K562 (cell line): ENCODE measurements at regions not wholly inside any gene's neighbourhood (a gene's known extent, or its start where the extent isn't known, plus 50 kb on each side); places are given as distances from the start of the nearest gene placed in this dataset.

Source experiments
- CBX3 ChIP-seq, 2 experiments: IDR thresholded peaks; 1 replicate in 1 of 2; 2 replicates in 1 of 2; pipeline ENCODE4 v1.6.1; 2012; ENCODE audit warnings: inconsistent platforms in 2 of 2, low read length in 2 of 2, borderline replicate concordance in 1 of 2, control low read depth in 1 of 2
- FUS ChIP-seq: fragments of 200-400 bp; formaldehyde crosslinking; optimal IDR thresholded peaks from 2 replicates; pipeline ENCODE3; 2017; ENCODE audit warnings: low read depth, low read length
- MBD1 ChIP-seq: fragments of 250-450 bp; sonication (Bioruptor Pico); IDR thresholded peaks from 2 replicates; pipeline ENCODE4 v1.8.0; 2022; ENCODE audit warnings: inconsistent platforms
- MBD2 ChIP-seq: sonication (generic); IDR thresholded peaks from 2 replicates; pipeline ENCODE4 v1.6.1; 2016; ENCODE audit warnings: low read depth, borderline replicate concordance
- SMC3 ChIP-seq: conservative IDR thresholded peaks from 2 replicates; pipeline ENCODE4 v1.6.1; 2011; ENCODE audit warnings: low read depth, low read length, improper control_type of control experiment; ENCODE audit not compliant: insufficient read depth
- TAF9B ChIP-seq: fragments of 450-650 bp; IDR thresholded peaks from 2 replicates; pipeline ENCODE4 v1.6.1; 2018; ENCODE audit warnings: mild to moderate bottlenecking; ENCODE audit not compliant: partially characterized antibody
- ZMIZ1 ChIP-seq, 2 experiments: fragments of 150-350 bp in 1 of 2; IDR thresholded peaks; 2 replicates each; pipeline ENCODE4 v1.6.1; 2012 to 2016; ENCODE audit warnings: low read depth in 2 of 2, low read length in 2 of 2, mild to moderate bottlenecking in 1 of 2, moderate library complexity in 1 of 2
- ZNF41 ChIP-seq: fragments of 250-450 bp; sonication (Bioruptor Pico); conservative IDR thresholded peaks from 2 replicates; pipeline ENCODE4 v1.4.0; 2020; ENCODE audit warnings: mild to moderate bottlenecking
- ZNF586 ChIP-seq: fragments of 450-650 bp; formaldehyde crosslinking; conservative IDR thresholded peaks from 2 replicates; pipeline ENCODE4 v1.4.0; 2020; ENCODE audit warnings: mild to moderate bottlenecking, moderate library complexity

- TF ChIP-seq ZMIZ1 (IDR thresholded peaks at IDR 0.05; ENCODE audit: low read depth in 2 of 2, low read length in 2 of 2) (no peak), MBD1 (CRISPR knock-in tag) (no peak), ZNF586 (CRISPR knock-in tag) (no peak), SMC3 (no peak), CBX3 (IDR thresholded peaks at IDR 0.05; ENCODE audit: borderline replicate concordance in 1 of 2, low read length in 2 of 2) (no peak), TAF9B (no peak), FUS (no peak), ZNF41 (CRISPR knock-in tag) (no peak), MBD2 (no peak)
Measured at GRCh38 chr5:98517560-98518366, 255.7 kb upstream of the RGMB start (continued).
